ENCODE measurements at regions not wholly inside any gene's neighbourhood (a gene's known extent, or its start where the extent isn't known, plus 50 kb on each side); places are given as distances from the start of the nearest gene placed in this dataset.

DNA sequence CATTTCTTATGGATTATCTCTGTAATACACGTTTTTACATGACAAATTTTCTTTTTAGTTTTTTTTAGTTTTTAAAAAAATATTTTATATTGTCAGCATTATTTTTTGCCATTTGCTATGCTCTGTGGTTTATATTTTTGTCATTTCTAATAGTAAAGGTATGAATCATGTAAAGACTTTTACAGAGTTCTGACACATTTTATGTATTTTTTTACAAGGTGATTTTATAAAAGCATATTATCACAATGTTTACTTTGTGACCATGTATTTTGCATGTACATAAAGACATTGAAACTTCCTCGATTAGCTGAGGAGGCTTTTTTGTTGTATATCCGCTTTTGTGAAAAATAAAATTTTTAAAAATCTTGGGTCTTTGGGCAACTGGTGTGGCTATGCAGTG is 1705.1 kb downstream of the PCDH7 start:
- CTCF ChIA-PET: no interaction called here
- intact Hi-C loops (cut with micrococcal nuclease): no loop called here
- H3K27ac Mint-ChIP-seq: no peak overlapping the region

DNA sequence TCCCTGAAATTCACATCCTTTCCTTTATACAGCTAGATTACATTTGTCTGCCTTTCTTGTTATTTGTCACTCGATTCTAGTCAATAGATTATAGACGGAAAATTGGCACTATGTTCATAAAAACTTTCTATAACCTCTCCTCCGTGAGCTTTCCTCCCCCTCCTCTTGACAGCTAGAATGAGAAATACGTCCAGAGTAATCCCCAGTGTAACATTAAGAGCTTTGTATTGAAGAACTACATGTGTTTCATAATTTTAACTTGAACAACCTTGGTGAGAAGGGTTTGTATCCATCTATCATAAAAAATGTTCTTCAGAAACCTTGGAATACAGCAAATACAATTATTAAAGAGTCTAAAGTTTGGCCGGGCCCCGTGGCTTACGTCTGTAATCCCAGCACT is 1707.4 kb downstream of the PCDH7 start:
- no peaks in the 10 kb centered on the region for H3K27me3 Mint-ChIP-seq
- no peaks in the 10 kb centered on the region for H3K4me1 Mint-ChIP-seq
- H3K9me3 Mint-ChIP-seq: peaks cover 5% of the 10 kb centered on the region
- no peak for ATAC-seq (ENCODE audit: low read depth)
- no peak for DNase-seq
- H3K27ac Mint-ChIP-seq: no peak overlapping the region
- TF ChIP-seq, protein P1, sequence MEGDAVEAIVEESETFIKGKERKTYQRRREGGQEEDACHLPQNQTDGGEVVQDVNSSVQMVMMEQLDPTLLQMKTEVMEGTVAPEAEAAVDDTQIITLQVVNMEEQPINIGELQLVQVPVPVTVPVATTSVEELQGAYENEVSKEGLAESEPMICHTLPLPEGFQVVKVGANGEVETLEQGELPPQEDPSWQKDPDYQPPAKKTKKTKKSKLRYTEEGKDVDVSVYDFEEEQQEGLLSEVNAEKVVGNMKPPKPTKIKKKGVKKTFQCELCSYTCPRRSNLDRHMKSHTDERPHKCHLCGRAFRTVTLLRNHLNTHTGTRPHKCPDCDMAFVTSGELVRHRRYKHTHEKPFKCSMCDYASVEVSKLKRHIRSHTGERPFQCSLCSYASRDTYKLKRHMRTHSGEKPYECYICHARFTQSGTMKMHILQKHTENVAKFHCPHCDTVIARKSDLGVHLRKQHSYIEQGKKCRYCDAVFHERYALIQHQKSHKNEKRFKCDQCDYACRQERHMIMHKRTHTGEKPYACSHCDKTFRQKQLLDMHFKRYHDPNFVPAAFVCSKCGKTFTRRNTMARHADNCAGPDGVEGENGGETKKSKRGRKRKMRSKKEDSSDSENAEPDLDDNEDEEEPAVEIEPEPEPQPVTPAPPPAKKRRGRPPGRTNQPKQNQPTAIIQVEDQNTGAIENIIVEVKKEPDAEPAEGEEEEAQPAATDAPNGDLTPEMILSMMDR (IDR thresholded peaks at IDR 0.05): no peak
- CTCF ChIA-PET: no interaction called here
- POLR2A ChIA-PET: no interaction called here
- H3K4me3 Mint-ChIP-seq: no peak overlapping the region
- no peaks in the 10 kb centered on the region for H3K36me3 Mint-ChIP-seq (ENCODE audit: low read depth)
- intact Hi-C loops (cut with micrococcal nuclease): no loop called here

More for the DNA sequence above, 1705.1 kb downstream of the PCDH7 start:
- DNase-seq (no peak), ATAC-seq (ENCODE audit: low read depth) (no peak)
- Mint-ChIP-seq H3K36me3 (ENCODE audit: low read depth) (no peaks in the 10 kb centered on the region), H3K9me3 (peaks cover 9% of the 10 kb centered on the region), H3K4me1 (no peaks in the 10 kb centered on the region), H3K4me3 (no peak overlapping the region), H3K27me3 (no peaks in the 10 kb centered on the region)
- TF ChIP-seq, protein P1 (IDR thresholded peaks at IDR 0.05): no peak
- POLR2A ChIA-PET: no interaction called here

DNA sequence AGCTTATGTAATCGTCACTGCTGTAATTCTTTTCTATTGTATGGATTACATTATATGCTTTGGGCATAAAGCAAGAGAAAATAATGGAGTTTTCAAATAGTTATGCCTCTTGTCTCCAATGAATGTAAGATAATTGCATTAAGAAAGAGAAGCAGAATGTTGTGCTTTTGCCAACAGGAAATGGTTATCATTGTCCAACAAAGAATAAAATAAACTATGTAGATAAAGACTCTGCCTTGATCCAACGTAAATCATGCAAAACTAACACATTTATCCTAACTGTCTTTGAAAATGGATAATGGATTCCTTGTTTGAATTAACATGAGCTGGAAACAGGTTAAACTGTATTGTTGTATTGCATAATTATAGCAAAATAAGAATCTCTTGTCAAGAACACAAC is 1709.0 kb downstream of the PCDH7 start:
- peaks cover 3% of the 10 kb centered on the region for H3K9me3 Mint-ChIP-seq
- no peak overlapping the region for H3K27ac Mint-ChIP-seq
- POLR2A ChIA-PET: no interaction called here
- DNase-seq (no peak), ATAC-seq (ENCODE audit: low read depth) (no peak)
- intact Hi-C loops (cut with micrococcal nuclease): no loop called here
- no peaks in the 10 kb centered on the region for H3K27me3 Mint-ChIP-seq
- no peaks in the 10 kb centered on the region for H3K36me3 Mint-ChIP-seq (ENCODE audit: low read depth)
- H3K4me1 Mint-ChIP-seq: no peaks in the 10 kb centered on the region
- H3K4me3 Mint-ChIP-seq: no peak overlapping the region
- CTCF ChIA-PET: no interaction called here
- TF ChIP-seq, protein P1 (IDR thresholded peaks at IDR 0.05): no peak

DNA sequence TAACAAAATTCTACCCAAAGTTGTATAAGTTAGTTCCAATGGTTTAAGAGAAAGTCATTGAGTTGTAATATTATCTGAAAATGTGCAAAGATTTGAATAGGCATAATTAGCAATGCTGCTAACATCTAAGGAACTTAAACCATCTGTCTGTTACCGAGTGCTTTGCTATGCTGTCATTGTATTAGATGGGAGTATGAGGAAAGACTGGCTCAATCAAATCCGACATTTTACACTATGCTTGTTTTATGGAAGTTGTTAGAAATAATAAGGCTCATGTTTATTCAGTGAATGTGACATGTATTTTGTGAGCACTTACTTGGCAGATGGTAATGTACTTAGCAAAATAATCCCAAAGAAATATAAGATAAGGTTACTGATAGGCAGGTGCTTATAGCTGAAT is 1715.1 kb downstream of the PCDH7 start:
- ATAC-seq (ENCODE audit: low read depth): no peak
- Mint-ChIP-seq H3K36me3 (ENCODE audit: low read depth) (no peaks in the 10 kb centered on the region), H3K4me1 (no peaks in the 10 kb centered on the region), H3K27me3 (no peaks in the 10 kb centered on the region), H3K27ac (no peak overlapping the region), H3K4me3 (no peak overlapping the region), H3K9me3 (no peaks in the 10 kb centered on the region)
- DNase-seq: no peak
- TF ChIP-seq, protein P1 (IDR thresholded peaks at IDR 0.05): no peak
- ChIA-PET CTCF (no interaction called here), POLR2A (no interaction called here)
- intact Hi-C loops (cut with micrococcal nuclease): no loop called here

DNA sequence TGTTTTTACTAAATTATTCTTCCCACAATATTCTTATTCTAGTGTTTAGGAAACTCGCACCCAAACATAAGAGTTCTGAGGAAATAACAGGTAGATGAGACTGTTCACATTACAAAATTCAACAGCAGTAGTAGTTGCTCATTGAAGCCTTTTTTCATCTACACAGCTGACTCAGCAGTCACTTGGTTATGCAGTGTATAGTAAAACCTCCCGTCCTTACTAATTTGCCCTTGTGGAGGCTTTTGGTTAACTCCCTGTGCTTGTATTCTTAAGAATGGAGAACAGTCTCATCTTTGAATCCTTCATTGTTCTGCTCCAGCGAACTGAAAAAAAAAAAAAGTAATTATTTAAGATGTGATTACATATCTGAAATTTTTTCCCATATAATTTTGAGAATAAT is 1716.6 kb downstream of the PCDH7 start:
- no peak overlapping the region for H3K27ac Mint-ChIP-seq
- no peaks in the 10 kb centered on the region for H3K4me1 Mint-ChIP-seq
- H3K36me3 Mint-ChIP-seq (ENCODE audit: low read depth): no peaks in the 10 kb centered on the region
- ChIA-PET CTCF (no interaction called here), POLR2A (no interaction called here)
- TF ChIP-seq, protein P1 (IDR thresholded peaks at IDR 0.05): no peak
- DNase-seq (no peak), ATAC-seq (ENCODE audit: low read depth) (no peak)
- intact Hi-C loops (cut with micrococcal nuclease): no loop called here
- no peaks in the 10 kb centered on the region for H3K9me3 Mint-ChIP-seq
- H3K4me3 Mint-ChIP-seq: no peak overlapping the region
- H3K27me3 Mint-ChIP-seq: no peaks in the 10 kb centered on the region

Measured in activated B cell treated with CpG ODN at 0.5 μM for 24 hours (primary cell).